Natural killer cell (primary cell): ENCODE measurements at regions not wholly inside any gene's neighbourhood (a gene's known extent, or its start where the extent isn't known, plus 50 kb on each side); places are given as distances from the start of the nearest gene placed in this dataset.
A peak's percentile ranks its signal among the peaks of the same experiment; 100 is the strongest.

Experiments
- ATAC-seq, 3 donors: fragments of 150-1000 bp in 2 of 3; fragments of 200-7000 bp in 1 of 3; cut with Tn5 transposase; 1 replicate in 1 of 3; 2 replicates in 2 of 3; pipeline ENCODE4 v1.10.0; 2021; ENCODE audit warnings: mild to moderate bottlenecking in 2 of 3, moderate library complexity in 2 of 3
- DNase-seq, 2 donors: peaks; one replicate each; pipeline versions ENCODE4 v3.0.0 to v3.0.0-alpha.2; 2013 to 2021; ENCODE audit warnings: mixed read lengths in 1 of 2
- H3K27ac ChIP-seq: one replicate; pipeline ENCODE4 v1.5.1; 2013; ENCODE audit warnings: mild to moderate bottlenecking, low read length
- H3K27me3 ChIP-seq: one replicate; pipeline ENCODE4 v1.6.1; 2013; ENCODE audit warnings: low read length; ENCODE audit not compliant: control insufficient read depth, insufficient read depth
- H3K36me3 ChIP-seq: one replicate; pipeline ENCODE4 v1.6.1; 2013; ENCODE audit warnings: low read length; ENCODE audit not compliant: control insufficient read depth, insufficient read depth
- H3K4me1 ChIP-seq: one replicate; pipeline ENCODE4 v1.6.1; 2013; ENCODE audit warnings: low read length; ENCODE audit not compliant: control insufficient read depth, insufficient read depth
- H3K4me3 ChIP-seq: one replicate; pipeline ENCODE4 v1.5.1; 2013; ENCODE audit warnings: low read length
- H3K9me3 ChIP-seq: one replicate; pipeline ENCODE4 v1.6.1; 2013; ENCODE audit warnings: low read length; ENCODE audit not compliant: control insufficient read depth, insufficient read depth
- H3K27ac Mint-ChIP-seq, 2 donors: one replicate each; pipeline ENCODE4 v1.8.0; 2022; ENCODE audit warnings: mild to moderate bottlenecking in 2 of 2, mixed read lengths in 2 of 2, moderate library complexity in 1 of 2
- H3K27me3 Mint-ChIP-seq, 2 donors: one replicate each; pipeline ENCODE4 v1.8.0; 2022; ENCODE audit warnings: low read depth in 2 of 2, mixed read lengths in 2 of 2
- H3K36me3 Mint-ChIP-seq: one replicate; pipeline ENCODE4 v1.8.0; 2022; ENCODE audit warnings: mixed read lengths
- H3K4me1 Mint-ChIP-seq, 2 donors: one replicate each; pipeline ENCODE4 v1.8.0; 2022; ENCODE audit warnings: mixed read lengths in 2 of 2
- H3K4me3 Mint-ChIP-seq: one replicate; pipeline ENCODE4 v1.8.0; 2022; ENCODE audit warnings: mild to moderate bottlenecking, moderate library complexity, mixed read lengths
- H3K9me3 Mint-ChIP-seq, 2 donors: one replicate each; pipeline ENCODE4 v1.8.0; 2022; ENCODE audit warnings: mixed read lengths in 2 of 2
- CTCF ChIP-seq: fragments of 200-600 bp; IDR thresholded peaks from one replicate; pipeline ENCODE4 v1.8.0; 2022; ENCODE audit warnings: antibody characterized with exemption
- WGBS: methylation state at CpG from one replicate; pipeline ENCODE4 v1.1.7; 2013; ENCODE audit warnings: missing lambda C conversion rate; ENCODE audit not compliant: insufficient coverage; 5-methylcytosine and 5-hydroxymethylcytosine counted together
- intact Hi-C: fragments of 100-400 bp; cut with micrococcal nuclease; formaldehyde crosslinking; loops from one replicate; pipeline ENCODE4 v1.14.2; 2022

DNA sequence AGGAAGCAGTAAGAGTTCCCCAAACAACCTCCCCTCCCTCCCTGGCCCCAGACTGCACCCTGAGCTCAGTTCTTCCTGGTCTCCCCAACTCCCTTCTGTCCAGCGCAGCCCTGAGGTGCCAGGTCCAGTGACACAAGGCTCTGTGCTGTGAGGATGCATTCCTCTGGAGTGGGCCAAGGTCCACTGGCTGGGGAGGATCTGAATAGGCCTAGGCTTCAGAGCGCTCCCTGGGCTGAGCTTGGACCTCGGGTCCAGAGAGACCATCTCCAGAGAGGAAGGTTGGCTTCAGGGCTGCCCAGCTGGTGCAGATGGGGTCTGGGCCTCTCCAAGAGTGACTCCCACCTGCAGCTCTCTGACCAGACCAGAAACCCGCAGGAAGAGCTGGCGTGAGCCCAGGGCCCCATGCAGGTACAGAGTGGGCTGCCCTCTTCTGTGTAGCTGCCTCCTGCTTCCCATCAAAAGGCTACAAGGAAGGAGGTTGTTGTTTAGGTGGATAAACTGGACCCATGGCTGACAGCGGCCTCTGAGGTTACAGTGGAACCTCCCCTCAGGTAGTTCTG is 52.3 kb upstream of the MLN start:
- no peak for TF ChIP-seq CTCF
- Mint-ChIP-seq H3K36me3 (no peaks in the 10 kb centered on the region), H3K4me3 (no peak overlapping the region), H3K9me3 (no peaks in the 10 kb centered on the region), H3K4me1 (peaks cover 33 to 43% of the 10 kb centered on the region in 2 donors), H3K27ac (no peak overlapping the region), H3K27me3 (peaks cover 53 to 54% of the 10 kb centered on the region in 2 donors)
- DNase-seq (no peak), ATAC-seq (peak in 1 of 3 donors; percentile 5)
- no peak overlapping the region for H3K27ac ChIP-seq
- peaks cover 56% of the 10 kb centered on the region for H3K4me1 ChIP-seq
- no peaks in the 10 kb centered on the region for H3K36me3 ChIP-seq
- H3K4me3 ChIP-seq, result no peak overlapping the region
- WGBS, result 65% methylated on average over 6 of the region's 6 CpGs
- peaks cover 92% of the 10 kb centered on the region for H3K27me3 ChIP-seq
- intact Hi-C loops, result loop anchor here (2.0 kb wide), 1 partner anchor 49 kb away; no protein-coding TSS in a partner anchor
- no peaks in the 10 kb centered on the region for H3K9me3 ChIP-seq

DNA sequence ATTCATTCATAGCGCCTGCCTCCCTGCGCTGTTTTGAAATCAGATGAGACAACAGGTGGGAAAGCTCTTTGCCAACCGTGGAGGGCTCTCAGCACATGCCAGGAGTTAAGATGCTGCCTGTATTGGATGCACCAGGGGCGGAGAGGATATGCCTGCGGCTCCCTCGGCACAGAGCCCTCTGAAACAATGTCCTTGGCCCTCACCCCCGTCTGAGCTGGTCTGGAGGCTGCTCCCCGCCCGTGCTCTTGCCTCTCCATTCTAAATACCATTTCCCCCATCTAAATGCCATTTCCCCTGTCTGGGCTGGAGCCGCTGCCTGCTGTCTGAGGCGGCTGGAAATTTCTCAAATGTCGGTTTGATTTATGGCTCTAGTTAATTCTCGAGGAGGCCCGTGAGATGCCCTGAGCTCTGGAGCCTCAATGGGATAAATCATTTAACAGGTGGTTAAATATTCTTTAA is 50.8 kb upstream of the MLN start:
- Mint-ChIP-seq H3K4me3 (no peak overlapping the region), H3K9me3 (no peaks in the 10 kb centered on the region), H3K4me1 (peaks cover 26 to 35% of the 10 kb centered on the region in 2 donors), H3K36me3 (no peaks in the 10 kb centered on the region), H3K27me3 (peaks cover 58 to 59% of the 10 kb centered on the region in 2 donors), H3K27ac (no peak overlapping the region)
- no peaks in the 10 kb centered on the region for H3K36me3 ChIP-seq
- H3K27me3 ChIP-seq, result peaks cover 89% of the 10 kb centered on the region
- H3K4me1 ChIP-seq, result peaks cover 41% of the 10 kb centered on the region
- DNase-seq (no peak), ATAC-seq (no peak)
- no peak overlapping the region for H3K27ac ChIP-seq
- intact Hi-C loops, result loop anchor here (2.0 kb wide), 1 partner anchor 172 kb away; no protein-coding TSS in a partner anchor
- no peak overlapping the region for H3K4me3 ChIP-seq
- no peaks in the 10 kb centered on the region for H3K9me3 ChIP-seq
- WGBS, result 26% methylated on average over 14 of the region's 14 CpGs
- no peak for TF ChIP-seq CTCF

- Mint-ChIP-seq H3K4me1 (peaks cover 26 to 35% of the 10 kb centered on the region in 2 donors), H3K4me3 (no peak overlapping the region), H3K27me3 (peaks cover 57 to 65% of the 10 kb centered on the region in 2 donors), H3K9me3 (no peaks in the 10 kb centered on the region), H3K27ac (no peak overlapping the region), H3K36me3 (no peaks in the 10 kb centered on the region)
- Histone ChIP-seq H3K27ac (no peak overlapping the region), H3K27me3 (peaks cover 80% of the 10 kb centered on the region), H3K9me3 (no peaks in the 10 kb centered on the region), H3K4me1 (peaks cover 40% of the 10 kb centered on the region), H3K36me3 (no peaks in the 10 kb centered on the region), H3K4me3 (no peak overlapping the region)
- no peak for TF ChIP-seq CTCF
- DNase-seq, result no peak
- 88% methylated on average over 3 of the region's 3 CpGs for WGBS
- no peak for ATAC-seq
- intact Hi-C loops, result loop anchor here (2.0 kb wide), 1 partner anchor 173 kb away; no protein-coding TSS in a partner anchor
These were observed 49.9 kb upstream of the MLN start for GRCh38 chr6:33853736-33854135.
